ENCODE measurements at regions not wholly inside any gene's neighbourhood (a gene's known extent, or its start where the extent isn't known, plus 50 kb on each side); places are given as distances from the start of the nearest gene placed in this dataset.

- ATAC-seq (no peak), DNase-seq (ENCODE audit: low read depth, low spot score) (no peak)
- no peaks in the 10 kb centered on the region for H3K4me1 ChIP-seq (ENCODE audit: control insufficient read depth, insufficient read depth, low read length)
- ChIA-PET CTCF (no interaction called here), POLR2A (no interaction called here)
- in situ Hi-C loops (cut with HindIII; ENCODE audit: low pct_unique_long_range_greater_than_20kb, low sequenced_read_pairs), result no loop called here
- no peak overlapping the region for H3K27ac ChIP-seq (ENCODE audit: low read length)
- H3K9me3 ChIP-seq (ENCODE audit: control insufficient read depth, insufficient read depth, low read depth, low read length), result no peaks in the 10 kb centered on the region
- no peak overlapping the region for H3K4me3 ChIP-seq (ENCODE audit: low read depth in 2 of 2, low read length in 2 of 2)
- no TSS peak for BruUV-seq (replicated peaks)
- intact Hi-C loops (cut with micrococcal nuclease; ENCODE audit: unreplicated experiment), result no loop called here
- H3K36me3 ChIP-seq (ENCODE audit: control insufficient read depth, insufficient read depth, low read length), result no peaks in the 10 kb centered on the region
- no peaks in the 10 kb centered on the region; the same call in 1 of the 2 replicates for H3K27me3 ChIP-seq (ENCODE audit: control insufficient read depth, insufficient read depth, low read length)
- TF ChIP-seq TCF7L2 (IDR thresholded peaks at IDR 0.05; ENCODE audit: low read depth, low read length) (no peak), REST (IDR thresholded peaks at IDR 0.05; ENCODE audit: insufficient read depth in 1 of 2, low read depth in 2 of 2, low read length in 1 of 2) (no peak), POLR2AphosphoS5 (IDR thresholded peaks at IDR 0.05; ENCODE audit: low read depth, low read length) (no peak), SIN3A (IDR thresholded peaks at IDR 0.05; ENCODE audit: borderline replicate concordance, insufficient read depth, low read depth, low read length) (no peak)
These were observed 843.4 kb downstream of the TBC1D22A start for GRCh38 chr22:47605886-47606285.

GRCh38 chr22:47605441-47605840 is 843.0 kb downstream of the TBC1D22A start:
- POLR2A ChIA-PET, result no interaction called here
- DNase-seq (ENCODE audit: low read depth, low spot score), result no peak
- Histone ChIP-seq H3K4me3 (ENCODE audit: low read depth in 2 of 2, low read length in 2 of 2) (no peak overlapping the region), H3K27me3 (ENCODE audit: control insufficient read depth, insufficient read depth, low read length) (no peaks in the 10 kb centered on the region; the same call in 1 of the 2 replicates), H3K9me3 (ENCODE audit: control insufficient read depth, insufficient read depth, low read depth, low read length) (no peaks in the 10 kb centered on the region), H3K4me1 (ENCODE audit: control insufficient read depth, insufficient read depth, low read length) (no peaks in the 10 kb centered on the region), H3K36me3 (ENCODE audit: control insufficient read depth, insufficient read depth, low read length) (no peaks in the 10 kb centered on the region), H3K27ac (ENCODE audit: low read length) (no peak overlapping the region)
- intact Hi-C loops (cut with micrococcal nuclease; ENCODE audit: unreplicated experiment), result no loop called here
- no peak for ATAC-seq
- in situ Hi-C loops (cut with HindIII; ENCODE audit: low pct_unique_long_range_greater_than_20kb, low sequenced_read_pairs), result no loop called here
- TF ChIP-seq REST (IDR thresholded peaks at IDR 0.05; ENCODE audit: insufficient read depth in 1 of 2, low read depth in 2 of 2, low read length in 1 of 2) (no peak), POLR2AphosphoS5 (IDR thresholded peaks at IDR 0.05; ENCODE audit: low read depth, low read length) (no peak), TCF7L2 (IDR thresholded peaks at IDR 0.05; ENCODE audit: low read depth, low read length) (no peak), SIN3A (IDR thresholded peaks at IDR 0.05; ENCODE audit: borderline replicate concordance, insufficient read depth, low read depth, low read length) (no peak), CTCF (IDR thresholded peaks at IDR 0.05) (no peak)
- BruUV-seq (replicated peaks), result no TSS peak
- CTCF ChIA-PET, result no interaction called here

Measured in Panc1 (cell line).